K562 (cell line): ENCODE measurements at regions not wholly inside any gene's neighbourhood (a gene's known extent, or its start where the extent isn't known, plus 50 kb on each side); places are given as distances from the start of the nearest gene placed in this dataset.

Experiments
- ATAC-seq: fragments of 200-7000 bp; cut with Tn5 transposase; 3 replicates; pipeline ENCODE4 v1.9.1; 2020; ENCODE audit warnings: moderate library complexity
- BruUV-seq: library from RNA; stranded (reverse); fragments of 400-500 nt; replicated peaks from 2 replicates; lab custom pipeline; 2021; lab: Mats Ljungman, UMichigan
- CTCF ChIA-PET: fragments of 300-600 bp; formaldehyde crosslinking; extraction: SDS; loops from one replicate; lab custom pipeline; 2021; ENCODE audit warnings: low intra/inter-chr PET ratio; lab: Yijun Ruan, JAX
- POLR2A ChIA-PET: fragments of 300-600, 350-650 bp; sonication (Branson Sonifier 250); formaldehyde crosslinking; extraction: SDS; loops from one replicate; lab custom pipeline; 2021; ENCODE audit warnings: antibody characterized with exemption, inconsistent platforms; lab: Yijun Ruan, JAX
- DNase-seq, 4 experiments: peaks; one replicate each; pipeline versions ENCODE4 v3.0.0 to v3.0.0-alpha.2; 2011 to 2018; ENCODE audit warnings: low spot score in 3 of 4, mixed read lengths in 3 of 4; ENCODE audit errors: extremely low read depth in 1 of 4
- FAIRE-seq: peaks from 2 replicates; lab custom pipeline; 2011; peaks lifted over from hg19 to GRCh38; lab: Jason Lieb, UNC
- H2AFZ ChIP-seq: 2 replicates; pipeline ENCODE4 v1.6.0; 2011; ENCODE audit warnings: low read depth, low read length, control low read depth, inconsistent platforms
- H3K27ac ChIP-seq: fragments of 200-600 bp; 3 replicates; pipeline ENCODE4 v1.8.0; 2011; ENCODE audit warnings: low read depth, mild to moderate bottlenecking, control low read depth, inconsistent platforms, low read length, moderate library complexity, mixed read lengths; ENCODE audit errors: extremely low read depth
- H3K27me3 ChIP-seq, 2 experiments: fragments of 300-600 bp in 1 of 2; 2 replicates in 1 of 2; 3 replicates in 1 of 2; pipeline versions ENCODE4 v1.6.0 to v1.8.0; 2011; ENCODE audit warnings: inconsistent platforms in 2 of 2, low read length in 2 of 2, mild to moderate bottlenecking in 1 of 2, mixed read lengths in 1 of 2, moderate library complexity in 1 of 2; ENCODE audit not compliant: control insufficient read depth in 2 of 2, insufficient read depth in 2 of 2
- H3K36me3 ChIP-seq: fragments of 300-600 bp; 3 replicates; pipeline ENCODE4 v1.8.0; 2011; ENCODE audit warnings: mild to moderate bottlenecking, low read length, inconsistent platforms; ENCODE audit not compliant: control insufficient read depth, insufficient read depth
- H3K4me1 ChIP-seq, 2 experiments: fragments of 200-600 bp in 1 of 2; replicated peaks in 1 of 2; 2 replicates in 1 of 2; 3 replicates in 1 of 2; pipeline versions ENCODE4 v1.5.1 to v1.8.0; 2011; ENCODE audit warnings: inconsistent platforms in 2 of 2, low read length in 2 of 2, mild to moderate bottlenecking in 1 of 2, mixed read lengths in 1 of 2, moderate library complexity in 1 of 2; ENCODE audit not compliant: control insufficient read depth in 2 of 2, insufficient read depth in 2 of 2
- H3K4me2 ChIP-seq: 2 replicates; pipeline ENCODE4 v1.6.1; 2011; ENCODE audit warnings: low read length, control low read depth, inconsistent platforms, mixed read lengths; ENCODE audit not compliant: insufficient read depth
- H3K4me3 ChIP-seq: fragments of 200-600 bp; sonication (generic), shearing (Covaris generic); 2 replicates; pipeline ENCODE4 v1.5.1; 2016; ENCODE audit warnings: control low read depth, inconsistent platforms
- H3K79me2 ChIP-seq: fragments of 200-600 bp; 3 replicates; pipeline ENCODE4 v1.8.0; 2011; ENCODE audit warnings: low read length, inconsistent platforms; ENCODE audit not compliant: control insufficient read depth, insufficient read depth
- H3K9ac ChIP-seq, 2 experiments: 2 replicates each; pipeline versions ENCODE4 v1.6.0 to v1.6.1; 2011; ENCODE audit warnings: low read depth in 2 of 2, low read length in 2 of 2, control low read depth in 1 of 2, inconsistent platforms in 1 of 2, mild to moderate bottlenecking in 1 of 2, mixed read lengths in 1 of 2; ENCODE audit not compliant: insufficient read depth in 1 of 2
- H3K9me1 ChIP-seq: one replicate; pipeline ENCODE4 v1.6.0; 2011; ENCODE audit warnings: inconsistent platforms, mild to moderate bottlenecking, low read length, moderate library complexity; ENCODE audit not compliant: control insufficient read depth, insufficient read depth
- H3K9me3 ChIP-seq: replicated peaks from 2 replicates; pipeline ENCODE4 v1.5.1; 2011; ENCODE audit warnings: low read depth, low read length, inconsistent platforms; ENCODE audit not compliant: control insufficient read depth, insufficient read depth
- H4K20me1 ChIP-seq: replicated peaks from 2 replicates; pipeline ENCODE4 v1.6.1; 2011; ENCODE audit warnings: low read length, inconsistent platforms, mixed read lengths; ENCODE audit not compliant: control insufficient read depth, insufficient read depth
- GTF2A2 ChIP-seq: IDR thresholded peaks from 2 replicates; pipeline ENCODE4 v1.6.1; 2016; ENCODE audit warnings: mild to moderate bottlenecking, missing genetic modification characterization, missing compliant biosample characterization
- HNRNPL ChIP-seq: fragments of 200-400 bp; formaldehyde crosslinking; IDR thresholded peaks from 2 replicates; pipeline ENCODE4 v1.6.1; 2017; ENCODE audit warnings: low read depth, mild to moderate bottlenecking, low read length
- KLF1 ChIP-seq: fragments of 450-650 bp; IDR thresholded peaks from 2 replicates; pipeline ENCODE4 v1.6.1; 2016; ENCODE audit warnings: missing genetic modification characterization, missing compliant biosample characterization
- POLR2B ChIP-seq: fragments of 450-650 bp; IDR thresholded peaks from 2 replicates; pipeline ENCODE4 v1.6.1; 2018; ENCODE audit warnings: low read depth; ENCODE audit not compliant: partially characterized antibody
- YBX1 ChIP-seq: fragments of 450-650 bp; IDR thresholded peaks from 2 replicates; pipeline ENCODE4 v1.7.1; 2016; ENCODE audit warnings: mild to moderate bottlenecking
- ZNF24 ChIP-seq: fragments of 450-650 bp; IDR thresholded peaks from 2 replicates; pipeline ENCODE4 v1.6.1; 2016
- ZNF280B ChIP-seq: fragments of 250-450 bp; sonication (Bioruptor Pico); IDR thresholded peaks from 2 replicates; pipeline ENCODE4 v1.5.1; 2021; ENCODE audit warnings: mild to moderate bottlenecking
- ZNF57 ChIP-seq: fragments of 450-650 bp; formaldehyde crosslinking; IDR thresholded peaks from 2 replicates; pipeline ENCODE4 v1.4.0; 2020; ENCODE audit warnings: mild to moderate bottlenecking, moderate library complexity
- WGBS: fragments of 100-300 bp; shearing (Covaris generic); methylation state at CpG from one replicate; pipeline ENCODE4 v1.1.6; 2016; ENCODE audit warnings: low coverage, mixed read lengths; ENCODE audit not compliant: insufficient coverage; ENCODE audit errors: missing lambda C conversion rate; 5-methylcytosine and 5-hydroxymethylcytosine counted together
- in situ Hi-C: fragments of 300-500 bp; cut with MboI; formaldehyde crosslinking; loops from 4 replicates; pipeline ENCODE4 v1.15.0; 2018; ENCODE audit warnings: inconsistent platforms, mixed read lengths
- intact Hi-C: fragments of 100-400 bp; cut with micrococcal nuclease; formaldehyde crosslinking; loops from 2 replicates; pipeline ENCODE4 v1.14.2; 2022

GRCh38 chr13:105063676-105064075 is 1471.8 kb downstream of the EFNB2 start:
- POLR2A ChIA-PET, result no interaction called here
- FAIRE-seq, result no peak
- intact Hi-C loops (no loop called here), in situ Hi-C loops (no loop called here)
- no peaks in the 10 kb centered on the region for H3K36me3 ChIP-seq
- H2AFZ ChIP-seq, result no peak overlapping the region
- H3K9ac ChIP-seq, result no peak overlapping the region
- H3K9me1 ChIP-seq, result no peaks in the 10 kb centered on the region
- no peak overlapping the region for H3K4me2 ChIP-seq
- no peaks in the 10 kb centered on the region for H3K9me3 ChIP-seq
- no peaks in the 10 kb centered on the region for H4K20me1 ChIP-seq
- no TSS peak for BruUV-seq
- H3K4me1 ChIP-seq, result no peaks in the 10 kb centered on the region
- CTCF ChIA-PET, result no interaction called here
- no peak for DNase-seq
- no peaks in the 10 kb centered on the region for H3K79me2 ChIP-seq
- H3K27me3 ChIP-seq, result no peaks in the 10 kb centered on the region
- no peak overlapping the region for H3K27ac ChIP-seq
- TF ChIP-seq POLR2B (no peak), GTF2A2 (no peak), KLF1 (no peak), ZNF57 (no peak), YBX1 (no peak), HNRNPL (no peak), ZNF24 (no peak), ZNF280B (CRISPR knock-in tag) (no peak)
- H3K4me3 ChIP-seq, result no peak overlapping the region
- no peak for ATAC-seq
- 1% methylated on average over 5 of the region's 5 CpGs for WGBS
